SK-N-MC (cell line): ENCODE measurements at regions not wholly inside any gene's neighbourhood (a gene's known extent, or its start where the extent isn't known, plus 50 kb on each side); places are given as distances from the start of the nearest gene placed in this dataset.

ENCODE experiments used
- EZH2 ChIP-seq: fragments of 200-600 bp; sonication (generic); IDR thresholded peaks from one replicate; pipeline ENCODE4 v1.6.1; 2017; ENCODE audit warnings: antibody characterized with exemption
- FOXP2 ChIP-seq: optimal IDR thresholded peaks from 2 replicates; pipeline ENCODE3; 2011; ENCODE audit warnings: mild to moderate bottlenecking, moderate library complexity; ENCODE audit not compliant: insufficient read depth; ENCODE audit errors: extremely low read length, control extremely low read depth
- POLR2AphosphoS5 ChIP-seq: IDR thresholded peaks from 2 replicates; pipeline ENCODE4 v1.6.1; 2012; ENCODE audit warnings: mild to moderate bottlenecking, low read depth, low read length, borderline replicate concordance

- TF ChIP-seq POLR2AphosphoS5 (no peak), EZH2 (no peak), FOXP2 (no peak)
Observed at GRCh38 chr3:26375843-26376530, 246.6 kb upstream of the LRRC3B start.
